Kidney tubule cell (primary cell): ENCODE measurements at regions not wholly inside any gene's neighbourhood (a gene's known extent, or its start where the extent isn't known, plus 50 kb on each side); places are given as distances from the start of the nearest gene placed in this dataset.
"Not testable (repeated sequence)": the region's sequence is repeated elsewhere in the genome, so short reads cannot be mapped to it uniquely, and the experiment has no call there.

Experiments
- DNase-seq: peaks from one replicate; pipeline ENCODE4 v3.0.0-alpha.2; 2018; ENCODE audit warnings: low spot score

DNA sequence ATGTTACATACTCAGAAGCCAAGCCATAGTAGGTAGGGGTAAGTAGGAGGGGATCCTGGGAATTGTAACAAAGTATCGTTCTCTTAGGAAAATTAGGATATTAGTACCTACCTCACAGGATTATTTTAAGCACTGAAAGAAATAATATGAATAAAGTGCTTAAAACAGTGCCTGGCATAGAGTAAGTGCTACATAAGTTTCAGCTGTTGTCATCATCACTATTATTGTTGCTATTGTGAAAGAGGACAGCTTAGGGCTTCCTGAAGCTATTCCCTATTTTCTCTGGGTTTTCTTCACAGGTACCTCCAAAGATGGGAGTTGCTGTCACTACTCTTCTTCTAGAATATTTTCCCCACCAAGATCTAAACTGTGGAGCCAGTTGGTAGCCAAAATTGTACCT lies 443.7 kb upstream of the FGF16 start:
- DNase-seq = no peak

DNA sequence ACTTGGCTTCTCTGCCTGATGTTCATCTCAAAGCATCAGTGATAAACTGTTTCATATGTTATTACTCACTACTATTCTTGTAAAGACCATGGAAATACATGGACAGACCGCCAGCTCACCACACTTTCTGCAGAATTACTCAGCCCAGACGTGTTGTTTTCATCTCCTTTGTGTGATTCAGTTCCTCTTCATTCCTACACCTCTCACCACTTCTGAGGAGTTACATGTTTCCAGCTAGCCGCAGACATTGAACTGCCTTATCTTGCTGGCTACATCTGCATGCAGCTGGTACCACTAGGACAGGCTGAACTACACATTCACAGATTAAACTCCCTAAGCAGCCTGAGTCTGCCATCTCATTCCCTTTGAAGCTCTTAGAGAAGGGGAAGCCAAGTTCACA lies 443.2 kb upstream of the FGF16 start:
- DNase-seq = no peak

- peak; percentile 69 for DNase-seq
Measured at GRCh38 chrX:77009691-77010090, 437.5 kb upstream of the FGF16 start.

DNA sequence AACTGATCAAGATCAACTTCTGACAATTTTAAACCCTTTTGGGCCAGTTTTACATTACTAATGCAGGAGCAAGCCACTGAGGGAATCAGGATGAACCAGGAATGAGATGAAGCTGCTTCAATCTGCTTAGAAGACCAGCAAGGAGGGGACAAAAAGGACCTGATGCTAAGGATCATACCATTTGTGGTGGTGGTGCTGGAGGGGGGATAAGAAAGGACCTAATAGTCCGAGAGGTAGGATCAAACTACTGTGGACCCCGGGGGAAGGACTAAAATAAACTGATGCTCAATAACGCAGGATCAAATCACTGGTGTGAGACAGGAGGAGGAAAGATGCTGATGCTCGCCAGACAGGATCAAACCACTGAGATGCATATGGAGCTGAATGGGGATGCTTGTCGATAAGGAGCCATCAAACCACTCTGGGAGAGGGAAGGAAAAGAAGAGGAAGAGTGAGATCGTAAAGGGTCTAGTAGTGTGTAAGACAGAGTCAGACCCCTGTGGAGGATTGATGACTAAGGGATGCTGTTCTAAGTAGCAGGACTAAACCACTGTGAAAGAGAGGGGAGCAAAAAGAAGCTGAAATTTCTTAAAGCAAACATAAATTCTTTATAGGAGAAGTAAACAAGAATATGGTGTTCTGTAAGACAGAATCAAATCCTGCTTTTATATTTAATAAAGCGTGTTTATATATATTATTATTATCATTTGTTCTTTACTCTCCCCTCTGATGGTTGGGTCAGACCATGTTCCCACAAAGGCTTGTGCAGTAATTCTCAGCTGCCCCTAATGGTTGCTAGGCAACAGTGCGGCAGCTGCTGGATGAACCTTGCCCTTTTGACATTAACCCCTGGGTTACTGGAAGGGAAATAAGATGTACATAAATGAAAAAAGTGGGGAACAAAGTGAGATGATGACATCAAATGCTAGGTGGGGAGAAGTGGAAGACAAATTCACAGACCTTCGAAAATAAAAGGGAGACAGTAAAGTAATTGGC lies 432.5 kb upstream of the FGF16 start:
- no peak for DNase-seq

DNA sequence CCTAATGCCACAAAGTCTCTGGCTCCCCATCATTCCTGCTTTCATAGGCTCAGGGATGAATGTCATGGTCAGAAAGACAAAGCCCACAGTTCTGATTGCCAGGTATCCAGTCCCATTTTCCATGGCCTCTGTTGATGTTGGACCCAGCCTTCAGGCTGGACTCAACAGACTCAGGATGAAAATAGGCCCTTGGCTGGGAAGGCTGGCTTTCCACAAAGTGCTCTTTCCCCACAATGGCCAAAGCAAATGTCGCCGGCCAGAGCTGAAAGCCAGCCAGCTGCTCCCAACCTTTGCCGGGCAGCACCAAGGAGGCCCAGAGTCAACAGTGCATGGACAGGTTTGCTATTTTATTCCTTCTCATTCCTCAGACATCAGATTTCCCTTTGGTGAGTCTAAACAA lies 430.1 kb upstream of the FGF16 start:
- no peak for DNase-seq

- not testable (repeated sequence) for DNase-seq
Measured at GRCh38 chrX:77046180-77046810, 400.9 kb upstream of the FGF16 start.

DNA sequence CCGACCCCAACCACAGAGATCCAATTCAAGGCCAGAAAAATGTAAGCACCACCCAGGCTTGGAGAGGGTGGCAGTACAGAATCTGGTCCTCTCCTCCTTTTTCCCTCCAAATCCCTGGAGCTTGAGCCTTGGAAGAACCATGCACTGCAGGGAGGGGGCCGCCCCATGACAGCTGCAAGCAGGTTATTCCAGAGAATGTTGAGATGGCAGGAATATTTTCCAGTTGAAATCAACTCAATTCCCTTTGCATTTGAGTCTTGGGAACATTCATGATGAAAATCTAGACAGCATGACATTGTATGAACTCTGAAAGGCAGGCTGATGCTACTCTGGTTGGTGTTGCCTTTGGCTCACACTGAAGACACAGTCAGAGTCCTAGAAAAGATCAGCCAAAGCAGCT lies 386.6 kb upstream of the FGF16 start:
- no peak for DNase-seq

- DNase-seq = no peak
Measured at GRCh38 chrX:77061022-77061421, 386.2 kb upstream of the FGF16 start.

- DNase-seq = no peak
Measured at GRCh38 chrX:77061545-77061944, 385.6 kb upstream of the FGF16 start.

DNA sequence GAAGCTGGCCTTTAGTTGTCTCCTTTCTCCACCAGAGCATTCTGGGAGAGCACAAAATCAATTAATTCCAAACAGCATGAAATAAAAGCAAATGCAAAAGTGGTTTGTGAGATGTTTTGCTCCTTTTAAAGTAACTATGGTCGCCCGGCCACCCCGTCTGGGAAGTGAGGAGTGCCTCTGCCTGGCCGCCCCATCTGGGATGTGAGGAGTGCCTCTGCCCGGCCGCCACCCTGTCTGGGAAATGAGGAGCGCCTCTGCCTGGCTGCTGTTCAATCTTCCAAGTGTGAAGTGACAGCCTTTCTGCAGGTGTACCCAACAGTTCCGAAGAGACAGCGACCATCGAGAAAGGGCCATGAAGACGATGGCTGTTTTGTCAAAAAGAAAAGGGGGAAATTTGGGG lies 381.3 kb upstream of the FGF16 start:
- no peak for DNase-seq

- DNase-seq = no peak
Measured at GRCh38 chrX:77070202-77070918, 376.8 kb upstream of the FGF16 start.

DNA sequence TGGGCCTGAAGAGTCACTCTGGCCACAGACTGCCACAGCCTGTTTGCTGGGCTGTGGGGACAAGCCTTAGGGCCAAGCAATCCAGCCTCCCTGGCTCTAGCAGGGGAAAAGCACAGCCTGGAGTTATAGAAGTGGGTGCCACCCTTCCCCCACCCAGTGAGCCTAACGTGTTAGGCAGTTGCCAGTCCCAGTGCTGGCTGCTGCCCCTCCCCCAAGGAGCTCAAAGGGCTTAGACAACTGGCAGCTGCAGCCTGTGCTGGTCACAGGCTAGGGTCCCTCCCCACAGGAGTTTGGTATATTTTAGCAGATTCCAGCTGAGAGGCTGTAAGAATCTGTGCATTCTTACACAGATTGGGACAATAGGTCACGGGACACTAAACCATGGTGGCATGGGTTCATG lies 370.3 kb upstream of the FGF16 start:
- no peak for DNase-seq

- DNase-seq = not testable (repeated sequence)
Measured at GRCh38 chrX:77081237-77081636, 366.0 kb upstream of the FGF16 start.

DNA sequence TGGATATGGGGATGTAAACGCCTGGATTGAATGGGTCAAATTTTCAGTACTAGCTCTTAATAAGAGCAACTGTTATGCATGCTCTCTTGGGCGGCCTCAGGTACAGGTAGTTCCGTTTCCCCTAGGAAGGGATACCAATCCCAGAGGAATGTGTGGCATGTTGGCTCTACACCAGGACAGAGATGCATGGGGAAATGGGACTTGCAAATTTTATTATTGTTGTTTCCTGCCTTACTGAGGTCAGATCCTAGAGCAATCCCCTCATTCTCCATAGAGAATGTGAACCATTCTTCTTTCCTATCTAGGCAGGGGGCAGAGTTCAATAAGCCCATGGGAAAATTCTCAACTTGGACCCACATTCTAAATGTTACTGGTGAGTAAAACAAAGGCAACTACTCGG lies 361.8 kb upstream of the FGF16 start:
- DNase-seq = peak; percentile 31

DNA sequence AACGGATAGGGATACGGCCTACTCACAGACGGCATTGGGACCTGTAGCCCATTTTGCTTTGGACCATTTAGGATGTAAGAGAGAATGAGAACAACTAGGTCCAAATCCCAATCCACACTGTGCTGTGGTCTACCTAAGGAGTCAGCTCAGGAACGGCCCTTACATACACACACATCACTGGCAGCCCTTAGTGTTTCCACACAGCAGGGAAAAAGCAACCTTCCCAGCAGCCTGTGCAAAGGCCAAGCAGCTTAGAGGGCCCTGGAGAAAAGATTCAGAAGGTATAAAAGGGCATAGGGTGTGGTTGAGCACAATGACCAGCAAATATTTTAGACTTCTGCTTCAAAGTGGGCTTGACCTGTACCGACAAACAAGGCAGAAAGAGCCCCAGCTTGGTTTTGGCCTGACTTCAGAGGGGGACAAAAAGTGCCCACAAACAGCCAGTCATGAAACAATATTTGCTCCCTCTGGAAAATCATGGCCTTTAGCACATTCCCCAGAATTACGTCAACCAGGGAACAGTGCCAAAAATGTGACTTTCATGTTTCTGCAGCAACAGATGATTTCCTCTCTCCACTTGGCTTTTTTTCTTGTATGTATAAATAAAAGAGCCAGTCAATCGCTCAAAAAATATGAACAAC lies 359.5 kb upstream of the FGF16 start:
- peak; percentile 42 for DNase-seq

DNA sequence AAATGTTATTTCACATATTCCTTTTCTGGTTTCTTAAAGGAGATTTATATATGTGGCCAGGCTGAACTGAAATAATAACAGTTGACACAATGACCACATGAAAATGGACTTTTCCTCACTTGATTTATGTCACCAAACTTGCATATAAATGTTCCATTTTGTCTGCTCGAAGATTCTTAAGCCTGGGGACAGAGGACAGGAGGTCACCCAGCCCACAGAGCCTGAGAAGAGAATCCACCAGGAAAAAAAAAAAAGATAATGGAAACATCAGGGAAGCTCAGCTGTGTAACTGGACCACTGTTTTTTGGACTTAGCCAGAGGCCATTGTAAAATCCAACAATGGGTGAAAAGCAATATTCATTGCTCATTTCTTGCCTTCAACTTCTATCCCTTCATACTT lies 359.0 kb upstream of the FGF16 start:
- no peak for DNase-seq

- DNase-seq = no peak
Measured at GRCh38 chrX:77114501-77114900, 332.7 kb upstream of the FGF16 start.

DNA sequence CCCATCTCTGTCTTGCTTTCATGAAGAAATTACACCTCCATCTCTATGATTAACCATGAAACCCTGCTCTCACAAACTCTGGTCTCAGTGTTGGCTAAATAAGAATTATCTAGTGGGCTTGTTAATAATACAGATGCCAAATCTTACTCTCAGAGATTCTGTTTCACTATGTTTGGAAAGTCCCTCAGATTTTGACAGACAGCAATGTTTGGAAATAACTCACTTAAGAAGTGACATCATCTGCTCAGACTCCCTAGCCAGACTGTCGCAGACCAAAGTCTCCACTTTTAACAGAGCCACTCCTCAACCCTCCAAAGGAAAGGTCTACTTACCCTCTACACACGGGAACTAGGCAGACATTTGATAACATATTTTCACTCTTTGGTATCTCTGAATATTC lies 328.5 kb upstream of the FGF16 start:
- DNase-seq = no peak

DNA sequence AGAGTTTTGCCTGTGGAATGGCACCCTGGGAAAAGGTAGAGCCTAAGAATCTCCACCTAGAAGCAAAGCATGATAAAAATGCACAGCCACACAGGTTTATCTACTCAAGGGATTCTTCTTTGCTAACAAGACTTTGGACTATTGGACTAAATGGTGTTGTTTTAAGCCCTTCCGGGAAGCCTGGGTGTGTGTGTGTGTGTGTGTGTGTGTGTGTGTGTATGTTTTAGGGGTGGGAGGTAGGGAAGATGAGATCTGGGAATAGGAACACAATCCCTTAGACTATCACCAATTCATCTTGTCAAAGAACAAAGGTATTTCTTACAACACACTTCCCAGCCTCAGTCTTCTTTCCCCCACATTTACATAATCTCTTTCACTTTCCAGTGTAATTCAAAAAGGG lies 327.5 kb upstream of the FGF16 start:
- DNase-seq = no peak

GRCh38 chrX:77123917-77124316 lies 323.3 kb upstream of the FGF16 start:
- not testable (repeated sequence) for DNase-seq

GRCh38 chrX:77127571-77127970 lies 319.6 kb upstream of the FGF16 start:
- not testable (repeated sequence) for DNase-seq

GRCh38 chrX:77143907-77144306 lies 303.3 kb upstream of the FGF16 start:
- no peak for DNase-seq
